G401.6 (cell line): ENCODE measurements at regions not wholly inside any gene's neighbourhood (a gene's known extent, or its start where the extent isn't known, plus 50 kb on each side); places are given as distances from the start of the nearest gene placed in this dataset.
"Not testable (repeated sequence)": the region's sequence is repeated elsewhere in the genome, so short reads cannot be mapped to it uniquely, and the experiment has no call there.

Experiments
- FAIRE-seq: peaks from 2 replicates; lab custom pipeline; 2012; peaks lifted over from hg19 to GRCh38; lab: Jason Lieb, UNC

DNA sequence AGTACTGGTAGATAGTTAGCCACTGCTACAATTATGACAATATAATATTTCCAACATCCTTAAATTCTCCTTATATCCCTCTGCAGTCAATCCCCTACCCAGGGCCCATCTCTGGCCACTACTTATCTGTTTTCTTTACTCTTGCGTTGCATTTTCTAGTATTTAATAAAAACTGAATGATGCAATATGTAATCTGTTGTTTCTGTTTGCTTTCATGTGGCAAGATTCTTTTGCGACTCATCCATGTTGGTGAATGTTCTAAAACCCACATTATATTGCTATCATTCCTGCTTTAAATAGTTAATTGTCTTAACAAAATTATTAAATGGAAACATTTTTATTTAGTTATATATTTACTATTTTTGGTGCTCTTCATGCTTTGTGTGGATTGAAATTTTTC lies 338.5 kb downstream of the MDFIC start:
- FAIRE-seq, result no peak

GRCh38 chr7:115252461-115252860 lies 330.6 kb downstream of the MDFIC start:
- FAIRE-seq, result no peak

DNA sequence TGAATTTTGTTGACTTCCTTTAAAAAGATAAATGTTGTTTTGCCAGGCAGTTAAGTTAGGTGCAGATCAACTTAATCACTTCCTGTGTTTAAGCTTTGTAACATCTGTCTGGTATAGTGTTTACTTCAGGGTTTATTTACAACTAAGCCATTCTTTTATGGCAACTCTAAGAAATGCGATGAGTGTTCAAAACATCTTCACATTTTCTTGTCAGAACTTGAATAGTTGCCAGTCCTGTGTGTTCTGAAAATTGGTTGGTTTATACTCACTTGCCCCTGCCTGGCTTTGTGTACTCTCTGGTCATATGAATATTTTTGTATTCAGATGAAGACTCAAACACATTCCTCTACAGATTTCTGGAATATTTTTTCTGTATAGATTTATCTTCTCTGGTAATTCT lies 327.2 kb downstream of the MDFIC start:
- FAIRE-seq, result no peak

- FAIRE-seq, result no peak
Measured at GRCh38 chr7:115241151-115241550, 319.3 kb downstream of the MDFIC start.

- FAIRE-seq, result no peak
Measured at GRCh38 chr7:115240242-115240641, 318.3 kb downstream of the MDFIC start.

DNA sequence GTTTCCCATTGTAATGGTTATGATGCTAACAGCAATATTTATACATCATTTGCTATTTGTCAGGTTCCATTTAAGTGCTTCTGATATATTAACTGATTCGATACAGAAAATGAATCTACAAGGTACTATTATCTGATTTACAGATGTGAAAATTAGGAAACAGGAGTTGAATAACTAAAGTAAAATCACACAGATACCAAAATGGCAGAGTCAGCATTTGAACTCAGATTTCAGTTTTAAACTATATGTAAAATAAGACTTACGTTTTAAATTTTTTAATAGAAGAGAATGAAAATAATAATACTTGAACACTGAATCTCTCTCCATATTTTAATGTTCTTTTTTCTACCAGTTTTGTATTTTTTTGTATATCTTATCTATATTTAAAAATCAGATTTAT lies 313.2 kb downstream of the MDFIC start:
- FAIRE-seq, result peak; percentile 21

DNA sequence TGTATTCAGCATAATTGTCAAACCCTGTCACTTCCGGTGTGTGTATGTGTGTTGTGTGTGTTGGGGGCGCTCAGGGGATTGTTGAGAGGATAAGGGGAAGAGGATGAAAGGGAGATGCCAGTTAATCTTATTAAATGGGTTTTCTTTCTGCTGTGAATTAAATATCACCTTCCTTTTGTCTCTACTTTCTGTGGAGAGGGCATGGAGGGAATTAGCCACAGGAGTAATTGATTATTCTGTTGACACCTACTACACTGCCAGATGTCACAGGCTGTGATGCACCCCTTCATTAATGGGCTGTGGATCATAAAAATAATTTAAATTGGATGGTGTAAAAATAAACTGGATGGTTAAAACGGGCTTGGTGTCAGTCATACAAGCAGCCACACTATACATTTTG lies 311.9 kb downstream of the MDFIC start:
- FAIRE-seq, result no peak

- FAIRE-seq, result no peak
Measured at GRCh38 chr7:115232041-115232440, 310.1 kb downstream of the MDFIC start.

DNA sequence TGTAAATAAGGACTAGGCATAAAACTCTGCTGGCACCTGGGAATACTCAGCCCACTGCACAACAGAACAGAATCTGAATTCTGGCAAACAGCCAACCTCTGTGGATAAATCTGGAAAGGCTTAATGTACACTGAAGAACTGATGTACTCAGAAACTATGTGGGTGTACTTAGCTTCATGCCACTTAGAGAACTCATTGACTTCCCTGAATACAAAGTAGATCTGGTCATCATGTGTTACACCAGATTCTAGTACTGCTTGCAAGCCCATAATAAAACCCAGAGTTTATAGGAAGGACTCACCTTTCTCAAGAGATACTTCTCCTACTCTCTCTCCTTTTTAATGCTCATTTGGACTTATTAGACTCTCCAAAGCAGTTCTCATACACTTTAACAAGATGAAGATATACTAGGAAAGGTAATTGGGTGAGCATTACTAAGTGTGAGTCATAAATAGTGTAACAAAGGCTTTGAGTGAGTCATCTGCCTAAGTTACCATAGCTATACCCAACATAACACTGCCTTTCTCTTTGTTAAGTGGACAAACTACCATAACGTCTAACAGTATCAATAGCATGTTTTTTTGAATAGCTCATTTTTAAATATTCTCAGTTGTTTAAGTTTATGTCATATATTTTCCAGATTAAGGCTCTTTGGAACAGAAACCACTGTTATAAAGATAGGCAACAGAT lies 309.1 kb downstream of the MDFIC start:
- no peak for FAIRE-seq

- FAIRE-seq, result no peak
Measured at GRCh38 chr7:115229401-115230105, 307.7 kb downstream of the MDFIC start.

DNA sequence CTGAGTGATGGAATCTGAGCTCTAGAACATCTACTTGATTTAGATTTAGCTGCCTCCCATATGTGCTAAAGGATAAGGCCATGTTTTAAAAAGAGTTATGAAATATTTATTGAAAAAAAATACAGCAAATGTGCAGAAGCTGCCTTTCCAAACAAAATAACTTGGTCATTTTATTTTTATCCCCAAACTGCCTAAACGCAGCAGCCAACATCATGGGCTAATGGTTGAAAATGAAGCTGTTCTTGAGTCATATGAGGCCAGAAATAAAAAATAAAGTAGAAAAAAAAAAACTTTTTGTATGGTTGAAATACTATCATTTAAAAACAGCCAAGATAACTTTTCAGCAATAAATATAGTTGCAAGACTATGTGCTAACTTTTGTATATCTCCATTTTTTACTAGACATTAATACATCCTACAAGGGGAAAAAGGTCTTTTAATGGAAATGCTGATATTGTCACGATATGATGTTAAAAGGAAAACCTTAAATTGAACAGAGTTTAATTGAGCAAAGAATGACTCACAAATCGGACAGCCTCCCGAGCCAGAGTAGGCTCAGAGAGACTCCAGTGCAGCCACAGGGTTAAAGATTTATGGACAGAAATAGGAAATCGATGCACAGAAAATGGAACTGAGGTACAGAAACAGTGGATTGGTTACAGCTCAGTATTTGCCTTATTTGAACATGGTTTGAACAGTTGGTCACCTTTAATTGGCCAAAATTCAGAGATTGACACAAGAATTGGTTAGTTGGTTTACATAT lies 305.8 kb downstream of the MDFIC start:
- no peak for FAIRE-seq

DNA sequence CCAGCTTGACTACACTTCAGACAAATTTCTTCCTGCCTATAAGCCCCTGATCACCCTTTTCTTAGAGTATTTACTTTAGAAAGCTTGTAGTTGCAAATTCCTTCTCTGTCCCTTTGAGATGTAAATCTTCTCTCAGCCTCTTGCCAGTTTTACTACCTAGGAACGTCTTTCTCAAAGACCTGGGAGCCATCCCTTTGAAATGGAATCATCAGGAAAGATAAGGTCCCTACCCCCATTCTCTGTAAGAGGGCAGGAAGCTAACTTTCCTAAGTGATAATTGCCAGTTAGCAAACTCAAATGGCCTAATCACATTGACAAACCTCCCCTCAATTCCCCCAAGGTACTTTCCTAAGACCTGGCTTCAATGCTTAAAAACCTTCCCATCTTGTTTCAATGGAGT lies 304.5 kb downstream of the MDFIC start:
- no peak for FAIRE-seq

GRCh38 chr7:115224922-115225321 lies 303.0 kb downstream of the MDFIC start:
- FAIRE-seq, result no peak

DNA sequence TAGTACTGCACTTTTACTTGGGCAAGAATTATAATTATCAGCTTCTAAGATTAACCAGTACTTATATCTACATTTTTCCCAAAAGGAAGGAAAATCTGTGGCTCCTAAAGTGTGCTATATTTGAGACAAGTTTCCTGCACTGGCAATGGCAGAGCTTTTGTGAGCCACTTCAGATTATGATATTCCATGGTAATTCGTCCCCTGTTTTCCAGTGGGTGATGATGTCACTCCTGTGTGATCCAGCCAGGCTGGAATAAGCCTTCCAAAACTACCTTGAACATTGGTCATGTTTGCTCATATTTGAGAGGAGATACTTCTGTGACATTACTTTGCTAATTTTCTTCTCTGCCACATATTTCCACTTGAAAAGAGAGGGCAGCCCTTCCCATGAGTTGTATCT lies 302.1 kb downstream of the MDFIC start:
- no peak for FAIRE-seq

GRCh38 chr7:115221456-115221855 lies 299.6 kb downstream of the MDFIC start:
- no peak for FAIRE-seq

GRCh38 chr7:115218076-115218475 lies 296.2 kb downstream of the MDFIC start:
- no peak for FAIRE-seq

GRCh38 chr7:115217373-115217772 lies 295.5 kb downstream of the MDFIC start:
- FAIRE-seq, result no peak

DNA sequence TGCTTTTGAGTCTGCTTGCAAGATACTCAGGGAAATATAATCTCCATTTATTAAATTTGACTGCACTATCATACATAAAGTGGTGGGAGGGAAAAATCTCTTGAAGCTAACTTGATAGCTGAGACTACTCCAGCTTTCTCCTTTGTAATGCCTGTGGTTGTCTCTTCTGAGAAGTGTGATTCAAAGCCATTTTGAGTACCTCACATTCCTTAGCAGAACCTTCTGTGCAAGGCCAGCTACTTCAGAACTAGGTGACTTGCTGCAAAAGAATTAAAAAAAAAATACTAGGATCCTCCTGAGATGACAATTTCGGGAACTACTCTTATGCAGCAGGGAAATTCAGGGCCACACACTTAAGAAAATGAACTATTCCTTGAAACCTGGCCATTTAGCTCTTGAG lies 294.8 kb downstream of the MDFIC start:
- no peak for FAIRE-seq

GRCh38 chr7:115211171-115211570 lies 289.3 kb downstream of the MDFIC start:
- no peak for FAIRE-seq

- FAIRE-seq, result no peak
Measured at GRCh38 chr7:115210552-115210951, 288.7 kb downstream of the MDFIC start.

- no peak for FAIRE-seq
Measured at GRCh38 chr7:115208710-115209560, 287.0 kb downstream of the MDFIC start.

DNA sequence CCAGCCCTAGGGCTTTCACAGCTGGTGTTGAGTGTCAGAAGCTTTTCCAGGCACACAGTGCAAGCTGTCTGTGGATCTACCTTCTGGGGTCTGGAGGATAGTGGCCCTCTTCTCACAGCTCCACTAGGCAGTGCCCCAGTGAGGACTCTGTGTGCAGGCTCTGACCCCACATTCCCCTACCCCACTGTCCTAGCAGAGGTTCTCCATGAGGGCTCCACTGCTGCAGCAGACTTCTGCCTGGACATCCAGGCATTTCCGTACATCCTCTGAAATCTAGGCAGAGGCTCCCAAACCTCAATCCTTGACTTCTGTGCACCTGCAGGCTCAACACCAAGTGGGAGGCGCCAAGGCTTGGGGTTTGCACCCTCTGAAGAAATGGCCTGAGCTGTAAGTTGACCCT lies 284.5 kb downstream of the MDFIC start:
- not testable (repeated sequence) for FAIRE-seq
